HG03378 (cell line): ENCODE measurements at regions not wholly inside any gene's neighbourhood (a gene's known extent, or its start where the extent isn't known, plus 50 kb on each side); places are given as distances from the start of the nearest gene placed in this dataset.
"Not testable (repeated sequence)": the region's sequence is repeated elsewhere in the genome, so short reads cannot be mapped to it uniquely, and the experiment has no call there.

Experiments used
- ATAC-seq: cut with Tn5 transposase; IDR thresholded peaks from one replicate; pipeline ENCODE4 v1.9.1; 2021; ENCODE audit warnings: mild to moderate bottlenecking, moderate library complexity; ENCODE audit not compliant: unreplicated experiment

DNA sequence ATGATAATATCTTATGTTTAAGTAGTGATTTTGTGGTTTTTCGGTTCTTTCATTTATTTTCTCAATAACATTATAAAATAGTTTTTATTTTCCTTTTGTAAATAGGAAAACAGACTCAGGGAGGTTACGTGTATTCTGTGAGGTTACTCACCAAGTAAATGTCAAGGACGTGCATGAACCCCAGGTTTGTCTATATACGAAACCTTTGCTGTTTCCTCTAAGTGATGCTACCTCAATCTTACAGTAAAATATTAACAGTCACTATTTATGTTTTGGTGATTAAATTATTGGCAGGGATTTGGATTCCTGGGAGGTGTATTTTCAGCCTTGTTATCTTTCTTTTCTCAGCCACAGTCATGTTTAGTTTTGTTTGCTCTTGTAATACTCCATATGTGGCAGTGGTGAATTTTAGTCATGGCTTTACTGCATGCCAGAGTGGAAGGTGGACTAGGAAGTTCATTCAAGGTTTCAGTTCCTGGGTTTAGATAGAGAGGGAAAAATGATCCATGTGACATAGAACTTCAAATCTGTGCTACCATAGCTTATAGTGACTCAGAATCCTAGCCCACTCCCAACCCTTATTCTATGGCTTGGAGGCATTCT is 139.9 kb downstream of the ARL4A start:
- ATAC-seq: no peak

DNA sequence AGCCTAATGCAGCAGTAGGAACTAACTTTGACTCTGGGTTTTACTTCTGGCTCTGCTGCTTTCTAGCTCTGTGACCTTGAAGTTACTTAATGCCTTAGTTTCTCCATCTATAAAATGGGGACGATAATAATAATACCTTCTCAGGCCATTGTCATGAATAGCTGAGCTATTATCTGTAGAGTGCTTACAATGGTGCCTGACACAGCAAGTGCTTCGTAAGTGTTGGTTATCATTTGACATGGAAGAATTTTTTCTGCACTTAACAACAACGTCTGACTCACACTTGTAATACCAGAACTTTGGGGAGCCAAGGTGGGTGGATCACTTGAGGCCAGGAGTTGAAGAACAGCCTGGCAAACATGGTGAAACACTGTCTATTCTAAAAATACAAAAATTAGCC is 140.5 kb downstream of the ARL4A start:
- ATAC-seq: no peak

DNA sequence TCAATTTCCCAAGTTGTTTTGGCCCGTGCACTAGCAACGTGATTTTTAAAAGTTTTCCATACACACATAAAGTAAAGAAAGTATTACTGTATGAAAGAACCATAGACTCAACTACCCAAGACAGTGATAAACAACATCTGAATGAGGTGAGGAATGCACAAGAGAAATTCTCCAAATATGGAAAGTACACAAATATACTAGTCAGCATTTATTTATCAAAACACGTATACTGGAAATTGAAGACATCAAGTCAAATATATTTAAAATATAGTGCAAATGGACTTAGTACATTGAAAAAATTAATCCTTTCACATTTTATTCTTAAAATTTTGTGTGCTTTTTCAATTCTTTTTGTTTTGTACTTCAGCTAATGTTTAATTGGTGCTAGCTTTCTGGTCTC is 143.6 kb downstream of the ARL4A start:
- ATAC-seq: no peak

DNA sequence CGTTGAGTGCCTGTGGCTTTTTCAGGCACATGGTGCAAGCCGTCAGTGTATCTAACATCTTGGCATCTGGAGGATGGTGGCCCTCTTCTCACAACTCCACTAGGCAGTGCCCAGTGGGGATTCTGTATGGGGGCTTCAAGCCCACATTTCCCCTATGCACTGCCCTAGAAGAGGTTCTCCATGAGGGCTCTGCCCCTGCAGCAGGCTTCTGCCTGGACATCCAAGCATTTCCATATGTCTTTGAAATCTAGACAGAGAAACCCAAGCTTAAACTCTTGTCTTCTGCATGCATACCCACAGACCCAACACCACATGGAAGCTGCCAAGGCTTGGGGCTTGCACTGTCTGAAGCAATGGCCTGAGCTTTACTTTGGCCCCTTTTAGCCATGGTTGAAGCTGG is 146.4 kb downstream of the ARL4A start:
- ATAC-seq: no peak

DNA sequence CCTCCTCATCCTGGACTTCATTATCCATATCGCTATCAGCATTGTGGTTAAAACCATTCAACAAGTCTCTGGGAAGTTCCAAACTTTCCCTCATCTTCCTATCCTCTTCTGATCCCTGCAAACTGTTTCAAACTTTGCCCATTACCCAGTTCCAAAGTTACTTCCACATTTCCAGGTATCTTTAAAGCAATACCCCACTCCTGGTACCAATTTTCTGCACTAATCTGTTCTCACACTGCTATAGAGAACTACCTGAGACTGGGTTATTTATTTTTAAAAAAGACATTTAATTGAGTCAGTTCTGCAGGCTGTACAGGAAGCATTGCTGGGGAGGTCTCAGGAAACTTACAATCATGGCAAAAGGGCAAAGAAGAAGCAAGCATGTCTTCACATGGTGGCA is 147.3 kb downstream of the ARL4A start:
- ATAC-seq: no peak

DNA sequence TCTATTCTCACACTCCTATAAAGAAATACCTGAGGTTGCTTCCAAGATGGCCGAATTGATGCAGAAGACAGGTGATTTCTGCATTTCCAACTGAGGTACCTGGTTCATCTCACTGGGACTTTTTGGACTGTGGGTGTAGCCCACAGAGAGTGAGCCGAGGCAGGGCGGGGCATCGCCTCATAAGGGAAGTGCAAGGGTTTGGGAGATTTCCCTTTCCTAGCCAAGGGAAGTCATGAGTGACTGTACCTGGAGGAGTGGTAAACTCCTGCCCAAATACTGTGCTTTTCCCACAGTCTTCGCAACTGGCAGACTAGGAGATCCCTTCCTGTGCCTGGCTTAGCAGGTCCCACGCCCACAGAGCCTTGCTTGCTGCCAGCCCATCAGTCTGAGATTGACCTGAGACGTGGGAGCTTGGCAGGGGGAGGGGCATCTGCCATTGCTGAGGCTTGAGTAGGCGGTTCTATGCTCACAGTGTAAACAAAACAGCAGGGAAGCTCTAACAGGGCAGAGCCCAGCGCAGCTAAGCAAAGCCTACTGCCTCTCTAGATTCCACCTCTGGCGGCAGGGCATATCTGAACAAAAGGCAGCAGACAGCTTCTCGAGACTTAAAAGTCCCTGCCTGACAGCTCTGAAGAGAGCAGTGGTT is 152.2 kb downstream of the ARL4A start:
- ATAC-seq: no peak

DNA sequence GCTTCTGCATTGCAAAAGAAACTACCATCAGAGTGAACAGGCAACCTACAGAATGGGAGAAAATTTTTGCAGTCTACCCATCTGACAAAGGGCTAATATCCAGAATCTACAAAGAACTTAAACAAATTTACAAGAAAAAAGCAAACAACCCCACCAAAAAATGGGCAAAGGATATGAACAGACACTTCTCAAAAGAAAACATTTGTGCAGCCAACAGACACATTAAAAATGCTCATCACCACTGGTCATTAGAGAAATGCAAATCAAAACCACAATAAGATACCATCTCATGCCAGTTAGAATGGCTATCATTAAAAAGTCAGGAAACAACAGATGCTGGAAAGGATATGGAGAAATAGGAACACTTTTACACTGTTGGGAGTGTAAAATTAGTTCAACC is 157.3 kb downstream of the ARL4A start:
- not testable (repeated sequence) for ATAC-seq

DNA sequence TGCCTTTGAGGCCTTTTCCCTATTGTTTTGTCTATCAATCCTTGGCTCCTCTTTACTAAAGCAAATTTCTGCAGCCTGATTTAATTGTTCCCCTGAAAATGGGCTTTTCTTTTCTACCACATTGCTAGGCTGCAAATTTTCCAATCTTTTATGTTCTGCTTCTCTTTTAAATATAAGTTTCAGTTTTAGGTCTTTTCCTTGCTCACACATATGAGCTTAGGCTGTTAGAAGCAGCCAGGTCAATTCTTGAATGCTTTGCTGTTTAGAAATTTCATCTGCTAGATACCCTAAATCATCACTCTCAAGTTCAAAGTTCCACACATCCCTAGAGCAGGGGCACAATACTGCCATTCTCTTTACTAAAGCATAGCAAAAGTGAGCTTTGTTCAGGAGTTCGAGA is 159.6 kb downstream of the ARL4A start:
- ATAC-seq: no peak

DNA sequence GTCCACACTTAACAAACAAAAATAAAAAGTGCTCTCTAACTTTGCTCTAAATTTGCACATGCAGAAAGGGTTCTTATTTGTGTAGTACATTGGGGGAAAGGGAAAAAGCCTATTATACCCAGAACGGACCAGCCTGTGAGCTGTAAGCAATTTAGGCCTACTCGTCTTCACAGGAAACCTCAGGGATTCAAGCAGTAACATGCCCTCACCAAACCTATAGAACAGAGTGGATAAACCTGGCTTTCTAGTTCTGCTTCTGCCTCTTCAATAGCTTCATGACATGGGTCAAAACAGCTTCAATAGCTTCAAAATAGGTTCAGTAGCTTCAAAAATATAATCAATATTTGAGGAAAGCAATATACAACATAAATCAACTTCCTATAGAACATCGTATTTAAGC is 163.7 kb downstream of the ARL4A start:
- ATAC-seq: no peak

DNA sequence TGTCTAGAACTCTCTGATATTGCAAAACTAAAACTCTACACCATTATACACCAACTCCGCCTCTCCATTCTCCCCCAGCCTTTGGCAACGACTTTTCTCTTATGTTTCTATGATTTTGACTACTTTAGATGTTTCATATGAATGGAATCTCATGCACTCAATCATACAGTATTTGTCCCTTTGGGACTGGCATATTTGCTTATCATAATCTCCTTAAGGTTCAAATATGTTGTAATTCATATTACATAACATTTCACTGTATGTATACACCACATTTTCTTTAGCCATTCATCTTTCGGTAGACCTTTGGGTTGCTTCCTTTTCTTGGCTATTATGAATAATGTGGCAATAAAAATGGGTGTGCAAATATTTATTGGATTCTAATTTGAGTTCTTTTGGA is 164.4 kb downstream of the ARL4A start:
- no peak for ATAC-seq

DNA sequence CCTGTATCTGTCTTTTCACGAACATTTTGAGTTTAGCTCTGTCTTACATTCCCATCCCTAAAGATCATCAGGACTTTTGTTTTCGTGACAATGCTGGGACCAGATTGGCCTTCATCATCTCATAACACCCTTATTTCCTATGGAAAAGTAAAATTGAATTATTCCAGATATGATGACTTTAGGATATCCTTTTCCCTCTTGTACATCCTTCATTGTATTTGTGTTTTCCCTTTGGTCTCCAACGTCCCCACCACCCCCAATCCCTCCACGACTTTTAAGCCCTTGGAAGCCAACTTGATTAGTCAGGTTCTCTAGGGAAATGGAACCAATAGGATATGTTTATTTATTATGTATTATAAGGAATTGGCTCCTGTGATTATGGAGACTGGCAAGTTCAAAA is 167.6 kb downstream of the ARL4A start:
- no peak for ATAC-seq

DNA sequence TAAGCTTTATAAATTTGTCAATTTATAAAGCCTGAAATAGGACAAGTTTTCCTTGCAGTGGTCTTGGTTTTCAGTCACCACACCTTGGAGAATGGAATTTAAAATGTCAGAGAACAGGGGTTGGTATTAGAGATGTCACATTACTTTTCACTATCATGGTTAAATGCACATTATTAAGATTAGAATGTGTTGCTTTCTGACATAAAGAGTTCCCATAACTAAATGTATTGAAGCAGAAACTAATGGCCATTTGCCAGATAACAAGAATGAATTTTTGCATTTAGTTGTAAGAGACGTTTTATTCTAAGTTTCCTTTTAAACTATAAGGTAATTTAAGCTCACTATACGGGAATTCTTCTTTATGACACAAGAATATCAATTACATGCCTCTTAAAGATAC is 172.3 kb downstream of the ARL4A start:
- no peak for ATAC-seq

DNA sequence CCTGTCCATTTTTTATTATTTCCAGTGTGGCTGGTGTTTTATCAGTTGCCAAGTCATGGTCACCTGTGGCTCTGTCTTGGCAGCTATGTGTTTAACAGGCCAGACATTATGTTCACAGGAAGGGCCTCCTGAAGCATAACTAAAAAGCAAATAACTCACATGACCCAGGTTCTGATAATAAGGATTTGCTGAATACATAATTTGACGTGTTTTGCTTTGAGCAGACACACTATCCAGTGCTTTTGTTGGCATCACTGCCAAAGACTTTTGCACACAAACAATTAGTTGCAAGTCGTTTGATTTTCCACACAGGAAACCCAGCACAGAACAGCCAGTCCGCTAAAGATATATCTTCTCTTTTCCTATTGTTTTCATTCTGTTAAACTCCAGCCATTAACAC is 173.6 kb downstream of the ARL4A start:
- ATAC-seq: no peak

DNA sequence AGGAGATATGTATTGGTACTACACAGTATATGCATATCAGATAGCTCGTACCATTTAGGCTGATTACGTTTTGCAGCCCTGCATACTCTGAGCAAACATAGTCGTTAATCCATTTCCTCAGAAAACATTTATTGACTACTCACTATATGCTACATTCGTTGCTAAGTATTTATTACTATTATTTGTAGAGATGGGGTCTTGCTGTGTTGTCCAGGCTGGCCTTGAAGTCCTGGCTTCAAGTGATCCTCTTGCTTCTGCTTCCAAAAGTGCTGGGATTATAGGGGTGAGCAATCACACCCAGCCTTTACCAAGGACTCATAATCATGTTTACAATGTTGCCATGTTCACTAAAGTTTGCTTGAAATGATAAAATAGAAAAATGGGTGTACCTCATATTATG is 174.7 kb downstream of the ARL4A start:
- no peak for ATAC-seq

DNA sequence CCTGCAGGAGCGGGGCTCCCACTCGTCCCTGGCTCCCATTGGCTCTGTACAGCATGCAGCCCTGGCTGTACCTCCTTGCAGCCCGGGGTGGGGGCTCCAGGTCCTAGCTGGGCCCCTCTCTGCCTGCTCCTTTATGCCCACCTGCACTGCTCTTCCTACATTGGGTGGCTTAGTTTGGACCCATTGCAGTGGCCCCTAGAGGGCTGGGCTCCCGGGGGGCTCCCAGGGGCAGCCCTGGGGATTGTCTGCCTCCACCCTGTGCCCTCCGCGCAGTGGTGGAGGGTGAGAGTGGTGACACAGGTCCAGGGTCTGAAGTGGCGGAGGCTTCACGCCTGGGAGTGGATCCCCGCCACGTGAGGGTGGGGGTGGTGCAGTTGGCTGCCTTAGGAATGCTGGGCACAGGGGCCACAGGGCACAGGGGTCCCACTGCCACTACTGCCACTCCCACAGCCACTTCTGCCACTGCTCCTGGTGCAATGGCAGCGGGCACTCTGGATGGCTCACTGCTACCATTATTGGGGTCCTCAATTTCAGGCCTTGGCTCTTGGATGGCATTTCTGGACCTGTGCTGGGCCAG is 177.1 kb downstream of the ARL4A start:
- ATAC-seq: no peak

DNA sequence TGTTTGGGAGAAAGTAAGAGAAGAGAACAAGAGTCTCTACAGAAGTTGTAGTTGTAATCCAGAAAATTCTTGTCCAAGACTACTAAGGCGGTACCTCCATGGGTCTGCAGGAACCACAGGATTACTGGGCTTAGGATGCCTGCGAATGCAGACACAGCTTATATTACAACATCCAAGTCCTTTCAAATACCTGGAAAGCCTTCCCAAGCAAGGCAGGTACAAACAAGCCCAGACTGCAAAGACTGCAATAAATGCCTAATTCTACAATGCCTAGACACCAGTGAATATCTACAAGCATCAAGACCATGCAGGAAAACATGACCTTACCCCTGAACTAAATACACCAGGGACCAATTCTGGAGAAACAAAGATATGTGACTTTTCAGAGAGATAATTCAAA is 178.2 kb downstream of the ARL4A start:
- ATAC-seq: no peak

DNA sequence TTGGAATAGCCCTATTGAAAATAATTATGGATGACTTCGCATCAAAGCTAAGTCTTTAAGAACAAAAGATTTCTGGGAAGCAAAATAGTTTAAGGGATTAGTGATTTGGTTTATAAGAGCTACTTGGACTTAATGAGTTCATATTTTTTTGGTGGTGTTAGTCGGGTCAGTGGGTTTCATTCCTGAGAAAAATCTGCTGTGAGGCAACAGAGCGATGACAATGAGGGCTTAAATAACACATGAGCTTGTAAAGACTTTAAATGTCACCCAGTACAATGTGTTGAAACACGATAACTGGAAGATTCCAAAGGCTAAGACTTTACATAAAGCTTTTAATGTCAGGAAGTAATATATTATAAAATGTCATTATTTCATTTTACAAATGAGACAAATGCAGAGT is 178.8 kb downstream of the ARL4A start:
- ATAC-seq: no peak

DNA sequence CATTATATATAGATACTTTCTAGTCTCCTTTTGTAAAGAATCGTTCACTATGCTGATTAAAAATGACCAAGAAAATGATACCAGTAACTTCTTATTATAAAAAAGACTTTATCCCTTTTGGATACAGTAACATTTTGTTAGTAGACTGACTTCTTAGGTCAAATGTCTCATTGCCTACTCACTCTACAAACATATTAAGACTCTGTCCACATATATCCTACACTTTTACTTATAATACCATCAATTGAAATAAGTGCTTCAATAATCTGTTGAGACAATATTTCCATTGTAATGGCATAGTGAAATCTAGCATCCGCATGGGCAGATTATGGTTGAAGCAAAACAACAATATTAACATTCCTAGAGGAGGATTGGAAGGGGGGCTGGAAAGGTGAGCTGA is 180.6 kb downstream of the ARL4A start:
- ATAC-seq: no peak

DNA sequence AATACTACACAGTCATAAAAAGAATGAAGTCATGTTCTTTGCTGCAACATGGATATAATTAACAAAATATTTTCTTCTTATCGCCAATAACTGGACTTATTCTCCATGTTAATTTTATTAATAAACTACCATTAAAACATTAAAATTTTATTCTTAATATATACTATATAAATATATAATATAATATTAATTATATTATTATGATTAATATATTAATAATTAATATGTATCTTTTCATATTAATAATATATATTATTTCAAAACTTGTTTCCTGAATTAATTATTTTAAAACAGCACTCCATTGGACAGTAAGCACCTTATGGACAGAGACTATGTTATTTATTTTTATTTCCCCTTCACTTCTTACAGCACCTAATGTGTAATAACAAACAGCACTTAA is 182.8 kb downstream of the ARL4A start:
- no peak for ATAC-seq

DNA sequence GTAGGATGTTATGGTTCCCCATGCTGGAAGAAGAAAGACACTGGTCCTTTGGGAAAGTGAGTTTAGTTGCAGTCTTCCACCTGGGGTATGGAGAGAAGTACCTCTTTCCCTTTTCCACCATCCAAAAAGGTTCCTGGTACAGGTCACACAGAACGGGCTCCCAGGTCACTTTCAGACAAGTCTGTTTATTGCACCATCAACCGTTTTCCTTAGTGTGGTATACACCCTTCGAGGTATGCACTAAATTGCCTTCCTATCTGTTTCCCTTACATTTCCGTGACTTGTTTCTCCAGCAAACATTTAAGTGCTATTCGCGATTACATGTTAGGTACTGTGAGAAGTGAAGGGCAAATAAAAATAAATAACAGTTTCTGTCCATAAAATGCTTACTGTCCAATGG is 185.1 kb downstream of the ARL4A start:
- ATAC-seq: no peak

DNA sequence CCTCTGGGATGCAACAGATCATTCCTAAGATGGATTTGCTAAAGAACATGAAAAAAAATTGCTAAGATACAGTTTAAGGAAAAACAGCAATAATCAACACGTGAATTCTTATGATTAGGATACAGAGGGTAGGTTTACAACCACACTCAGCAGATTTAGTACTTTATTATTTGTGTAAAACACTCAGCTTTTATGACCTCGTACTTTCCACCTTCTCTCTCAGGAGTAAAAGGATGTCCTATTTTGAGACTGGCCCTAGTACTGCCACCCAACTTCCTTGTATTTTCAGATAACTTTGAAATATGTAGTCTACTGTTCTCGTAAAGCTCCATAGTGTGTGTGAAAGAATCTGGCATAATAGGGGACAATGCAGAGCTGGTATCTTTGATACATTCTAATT is 186.1 kb downstream of the ARL4A start:
- no peak for ATAC-seq

DNA sequence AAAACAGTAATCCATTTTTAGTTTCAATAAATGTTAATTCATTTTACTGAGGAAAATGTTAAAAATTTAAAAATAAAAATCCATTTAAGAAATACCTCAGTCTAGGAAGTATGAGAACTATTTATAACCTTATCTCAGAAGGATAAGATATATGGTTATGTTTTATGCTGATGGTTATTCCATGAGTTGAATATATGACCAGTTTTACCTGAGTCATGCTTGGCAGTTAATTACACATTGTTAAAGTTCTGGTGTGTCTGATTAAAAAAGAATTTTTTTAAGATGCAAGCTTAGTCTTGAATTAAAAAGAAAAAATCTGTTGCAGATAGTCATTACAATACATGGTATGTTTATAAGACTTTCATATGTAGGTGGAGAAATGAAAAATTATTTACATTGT is 191.7 kb downstream of the ARL4A start:
- no peak for ATAC-seq

DNA sequence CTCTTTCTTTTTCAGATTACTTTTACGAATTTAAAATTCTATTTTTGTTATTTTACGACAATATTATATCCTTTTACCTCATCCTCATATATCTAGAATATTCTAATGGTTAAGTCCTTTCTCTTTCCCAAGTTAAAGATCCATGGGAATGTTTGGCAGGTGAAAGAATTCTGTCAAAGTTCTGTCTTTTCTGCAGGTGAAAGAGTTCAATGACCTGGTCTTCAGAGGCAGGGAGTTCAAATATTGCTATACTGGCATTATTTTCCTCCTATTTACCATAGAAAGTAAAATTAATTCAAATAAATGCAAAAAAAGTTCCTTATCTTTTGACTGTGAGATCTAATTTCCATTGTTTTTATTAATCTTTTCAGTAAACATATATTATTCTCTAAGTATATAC is 194.3 kb downstream of the ARL4A start:
- ATAC-seq: no peak
